ENCODE measurements at regions not wholly inside any gene's neighbourhood (a gene's known extent, or its start where the extent isn't known, plus 50 kb on each side); places are given as distances from the start of the nearest gene placed in this dataset.

GRCh38 chr20:7274870-7275269 lies 507.4 kb downstream of the BMP2 start:
- TF ChIP-seq CTCF (IDR thresholded peaks at IDR 0.05) = no peak
- no peak for TF ChIP-seq POLR2A (IDR thresholded peaks at IDR 0.05)
